ENCODE measurements at regions not wholly inside any gene's neighbourhood (a gene's known extent, or its start where the extent isn't known, plus 50 kb on each side); places are given as distances from the start of the nearest gene placed in this dataset.

- H3K4me3 Mint-ChIP-seq, result no peak overlapping the region
- no peak overlapping the region for H3K27ac Mint-ChIP-seq
- no peaks in the 10 kb centered on the region for H3K9me3 Mint-ChIP-seq
- ATAC-seq (ENCODE audit: low read depth in 2 of 2) (no peak), DNase-seq (no peak)
- no peaks in the 10 kb centered on the region for H3K27me3 Mint-ChIP-seq
- H3K36me3 Mint-ChIP-seq, result no peaks in the 10 kb centered on the region
- H3K4me1 Mint-ChIP-seq, result no peaks in the 10 kb centered on the region
Measured at GRCh38 chr7:86320889-86321288, 322.8 kb upstream of the GRM3 start.

GRCh38 chr7:86320341-86320740 is 323.4 kb upstream of the GRM3 start:
- Mint-ChIP-seq H3K4me3 (no peak overlapping the region), H3K36me3 (no peaks in the 10 kb centered on the region), H3K9me3 (no peaks in the 10 kb centered on the region), H3K4me1 (no peaks in the 10 kb centered on the region), H3K27ac (no peak overlapping the region), H3K27me3 (no peaks in the 10 kb centered on the region)
- no peak for DNase-seq
- no peak for ATAC-seq (ENCODE audit: low read depth in 2 of 2)

GRCh38 chr7:86313842-86314241 is 329.9 kb upstream of the GRM3 start:
- Mint-ChIP-seq H3K27me3 (no peaks in the 10 kb centered on the region), H3K27ac (no peak overlapping the region), H3K4me1 (no peaks in the 10 kb centered on the region), H3K9me3 (no peaks in the 10 kb centered on the region), H3K36me3 (no peaks in the 10 kb centered on the region), H3K4me3 (no peak overlapping the region)
- ATAC-seq (ENCODE audit: low read depth in 2 of 2) (no peak), DNase-seq (no peak)

- Mint-ChIP-seq H3K4me1 (no peaks in the 10 kb centered on the region), H3K27me3 (no peaks in the 10 kb centered on the region), H3K4me3 (no peak overlapping the region), H3K9me3 (no peaks in the 10 kb centered on the region), H3K27ac (no peak overlapping the region), H3K36me3 (no peaks in the 10 kb centered on the region)
- DNase-seq (no peak), ATAC-seq (ENCODE audit: low read depth in 2 of 2) (no peak)
Measured at GRCh38 chr7:86301301-86301700, 342.4 kb upstream of the GRM3 start.

GRCh38 chr7:86295526-86295925 is 348.2 kb upstream of the GRM3 start:
- Mint-ChIP-seq H3K36me3 (no peaks in the 10 kb centered on the region), H3K27ac (no peak overlapping the region), H3K4me3 (no peak overlapping the region), H3K4me1 (no peaks in the 10 kb centered on the region), H3K27me3 (no peaks in the 10 kb centered on the region), H3K9me3 (no peaks in the 10 kb centered on the region)
- no peak for DNase-seq
- ATAC-seq (ENCODE audit: low read depth in 2 of 2), result no peak

GRCh38 chr7:86282014-86282682 is 361.6 kb upstream of the GRM3 start:
- H3K36me3 Mint-ChIP-seq, result no peaks in the 10 kb centered on the region
- H3K9me3 Mint-ChIP-seq, result peaks cover 0 to 6% (median 0%) of the 10 kb centered on the region in 7 donors
- H3K27ac Mint-ChIP-seq, result no peak overlapping the region

GRCh38 chr7:86280150-86280549 is 363.6 kb upstream of the GRM3 start:
- DNase-seq (no peak), ATAC-seq (ENCODE audit: low read depth in 2 of 2) (no peak)
- Mint-ChIP-seq H3K27me3 (no peaks in the 10 kb centered on the region), H3K9me3 (peaks cover 0 to 5% (median 0%) of the 10 kb centered on the region in 7 donors), H3K4me1 (no peaks in the 10 kb centered on the region), H3K4me3 (no peak overlapping the region), H3K36me3 (no peaks in the 10 kb centered on the region), H3K27ac (no peak overlapping the region)

More at GRCh38 chr7:86282014-86282682, 361.6 kb upstream of the GRM3 start:
- ATAC-seq (ENCODE audit: low read depth in 2 of 2) (no peak), DNase-seq (no peak)
- Mint-ChIP-seq H3K4me1 (no peaks in the 10 kb centered on the region), H3K27me3 (no peaks in the 10 kb centered on the region), H3K4me3 (no peak overlapping the region)

- H3K4me1 Mint-ChIP-seq, result no peaks in the 10 kb centered on the region
- DNase-seq (no peak), ATAC-seq (ENCODE audit: low read depth in 2 of 2) (no peak)
- H3K27ac Mint-ChIP-seq, result no peak overlapping the region
- H3K9me3 Mint-ChIP-seq, result peaks cover 0 to 3% (median 0%) of the 10 kb centered on the region in 7 donors
- no peak overlapping the region for H3K4me3 Mint-ChIP-seq
- H3K27me3 Mint-ChIP-seq, result no peaks in the 10 kb centered on the region
- H3K36me3 Mint-ChIP-seq, result no peaks in the 10 kb centered on the region
Measured at GRCh38 chr7:86262781-86263180, 380.9 kb upstream of the GRM3 start.

- ATAC-seq (ENCODE audit: low read depth in 2 of 2) (no peak), DNase-seq (no peak)
- H3K36me3 Mint-ChIP-seq, result no peaks in the 10 kb centered on the region
- H3K27me3 Mint-ChIP-seq, result no peaks in the 10 kb centered on the region
- no peak overlapping the region for H3K27ac Mint-ChIP-seq
- H3K4me1 Mint-ChIP-seq, result no peaks in the 10 kb centered on the region
- no peak overlapping the region for H3K4me3 Mint-ChIP-seq
- peaks cover 0 to 12% (median 4%) of the 10 kb centered on the region in 7 donors for H3K9me3 Mint-ChIP-seq
Measured at GRCh38 chr7:86257894-86258293, 385.8 kb upstream of the GRM3 start.

GRCh38 chr7:86252406-86252805 is 391.3 kb upstream of the GRM3 start:
- H3K27me3 Mint-ChIP-seq, result no peaks in the 10 kb centered on the region
- ATAC-seq (ENCODE audit: low read depth in 2 of 2) (no peak), DNase-seq (no peak)
- H3K9me3 Mint-ChIP-seq, result peaks cover 4 to 25% (median 6%) of the 10 kb centered on the region in 7 donors
- no peak overlapping the region for H3K4me3 Mint-ChIP-seq
- H3K27ac Mint-ChIP-seq, result no peak overlapping the region
- H3K4me1 Mint-ChIP-seq, result no peaks in the 10 kb centered on the region
- H3K36me3 Mint-ChIP-seq, result no peaks in the 10 kb centered on the region

- Mint-ChIP-seq H3K27me3 (no peaks in the 10 kb centered on the region), H3K36me3 (no peaks in the 10 kb centered on the region), H3K4me3 (no peak overlapping the region), H3K4me1 (no peaks in the 10 kb centered on the region), H3K27ac (no peak overlapping the region), H3K9me3 (peaks cover 2 to 16% (median 6%) of the 10 kb centered on the region in 7 donors)
- ATAC-seq (ENCODE audit: low read depth in 2 of 2), result no peak
- no peak for DNase-seq
Measured at GRCh38 chr7:86248977-86249376, 394.7 kb upstream of the GRM3 start.

GRCh38 chr7:86243171-86243570 is 400.5 kb upstream of the GRM3 start:
- Mint-ChIP-seq H3K27me3 (no peaks in the 10 kb centered on the region), H3K36me3 (no peaks in the 10 kb centered on the region), H3K9me3 (peaks cover 0 to 4% (median 0%) of the 10 kb centered on the region in 7 donors), H3K4me1 (no peaks in the 10 kb centered on the region), H3K27ac (no peak overlapping the region), H3K4me3 (no peak overlapping the region)
- DNase-seq (no peak), ATAC-seq (ENCODE audit: low read depth in 2 of 2) (no peak)

GRCh38 chr7:86226191-86226590 is 417.5 kb upstream of the GRM3 start:
- ATAC-seq (ENCODE audit: low read depth in 2 of 2) (no peak), DNase-seq (no peak)
- H3K27ac Mint-ChIP-seq, result no peak overlapping the region
- no peaks in the 10 kb centered on the region for H3K27me3 Mint-ChIP-seq
- no peak overlapping the region for H3K4me3 Mint-ChIP-seq
- H3K9me3 Mint-ChIP-seq, result peaks cover 6 to 35% (median 11%) of the 10 kb centered on the region in 7 donors
- peaks cover 5 to 7% of the 10 kb centered on the region in 2 donors for H3K36me3 Mint-ChIP-seq
- no peaks in the 10 kb centered on the region for H3K4me1 Mint-ChIP-seq

GRCh38 chr7:86222806-86223205 is 420.9 kb upstream of the GRM3 start:
- ATAC-seq (ENCODE audit: low read depth in 2 of 2) (no peak), DNase-seq (no peak)
- H3K9me3 Mint-ChIP-seq, result peaks cover 0 to 16% (median 9%) of the 10 kb centered on the region in 7 donors
- no peak overlapping the region for H3K27ac Mint-ChIP-seq
- H3K27me3 Mint-ChIP-seq, result no peaks in the 10 kb centered on the region
- no peak overlapping the region for H3K4me3 Mint-ChIP-seq
- no peaks in the 10 kb centered on the region for H3K4me1 Mint-ChIP-seq
- peaks cover 0 to 5% of the 10 kb centered on the region in 2 donors for H3K36me3 Mint-ChIP-seq

- Mint-ChIP-seq H3K27ac (no peak overlapping the region), H3K9me3 (no peaks in the 10 kb centered on the region), H3K4me3 (no peak overlapping the region), H3K4me1 (no peaks in the 10 kb centered on the region), H3K27me3 (no peaks in the 10 kb centered on the region), H3K36me3 (no peaks in the 10 kb centered on the region)
- no peak for DNase-seq
- ATAC-seq (ENCODE audit: low read depth in 2 of 2), result no peak
Measured at GRCh38 chr7:86214734-86215133, 429.0 kb upstream of the GRM3 start.
